ENCODE measurements at regions not wholly inside any gene's neighbourhood (a gene's known extent, or its start where the extent isn't known, plus 50 kb on each side); places are given as distances from the start of the nearest gene placed in this dataset.

DNA sequence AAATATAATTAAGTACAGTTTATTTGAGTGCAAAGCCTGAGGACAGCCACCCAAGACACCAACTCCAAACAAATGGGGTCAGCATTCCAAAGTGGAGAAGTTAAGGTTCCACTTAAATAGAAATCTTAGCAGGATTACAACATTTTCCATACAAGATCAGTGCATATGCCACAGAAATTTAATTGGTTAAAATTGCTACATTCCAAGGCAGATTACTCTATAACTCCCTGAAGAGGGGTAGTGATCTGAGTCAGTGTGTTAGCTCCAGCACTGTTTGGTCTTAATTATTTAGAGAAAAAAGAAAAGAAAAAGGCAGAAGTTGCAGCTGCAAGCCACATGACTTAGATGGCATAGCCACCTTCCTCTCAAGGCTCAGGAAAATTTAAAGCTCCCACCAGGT, 297.5 kb downstream of the HHIPL2 start:
- no peak overlapping the region for H3K27ac ChIP-seq
- no peak overlapping the region for H3K4me3 ChIP-seq
- TF ChIP-seq POLR2AphosphoS5 (IDR thresholded peaks at IDR 0.05) = no peak
- TF ChIP-seq POLR2A (IDR thresholded peaks at IDR 0.05) = no peak
- no peak for TF ChIP-seq EP300 (IDR thresholded peaks at IDR 0.05; ENCODE audit: low read depth)
- TF ChIP-seq, protein P1, sequence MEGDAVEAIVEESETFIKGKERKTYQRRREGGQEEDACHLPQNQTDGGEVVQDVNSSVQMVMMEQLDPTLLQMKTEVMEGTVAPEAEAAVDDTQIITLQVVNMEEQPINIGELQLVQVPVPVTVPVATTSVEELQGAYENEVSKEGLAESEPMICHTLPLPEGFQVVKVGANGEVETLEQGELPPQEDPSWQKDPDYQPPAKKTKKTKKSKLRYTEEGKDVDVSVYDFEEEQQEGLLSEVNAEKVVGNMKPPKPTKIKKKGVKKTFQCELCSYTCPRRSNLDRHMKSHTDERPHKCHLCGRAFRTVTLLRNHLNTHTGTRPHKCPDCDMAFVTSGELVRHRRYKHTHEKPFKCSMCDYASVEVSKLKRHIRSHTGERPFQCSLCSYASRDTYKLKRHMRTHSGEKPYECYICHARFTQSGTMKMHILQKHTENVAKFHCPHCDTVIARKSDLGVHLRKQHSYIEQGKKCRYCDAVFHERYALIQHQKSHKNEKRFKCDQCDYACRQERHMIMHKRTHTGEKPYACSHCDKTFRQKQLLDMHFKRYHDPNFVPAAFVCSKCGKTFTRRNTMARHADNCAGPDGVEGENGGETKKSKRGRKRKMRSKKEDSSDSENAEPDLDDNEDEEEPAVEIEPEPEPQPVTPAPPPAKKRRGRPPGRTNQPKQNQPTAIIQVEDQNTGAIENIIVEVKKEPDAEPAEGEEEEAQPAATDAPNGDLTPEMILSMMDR (IDR thresholded peaks at IDR 0.05) = no peak
- H3K27me3 ChIP-seq = no peaks in the 10 kb centered on the region
- no peaks in the 10 kb centered on the region for H3K9me3 ChIP-seq
- in situ Hi-C loops (cut with MboI; ENCODE audit: low pct_ligation_motif_present in 1 of 4, low pct_unique_long_range_greater_than_20kb in 1 of 4, low sequenced_read_pairs in 3 of 4) (no loop called here), intact Hi-C loops (cut with DNase I; ENCODE audit: low total_unique reads) (no loop called here)
- H3K36me3 ChIP-seq = no peaks in the 10 kb centered on the region
- no peak for DNase-seq
- no peaks in the 10 kb centered on the region for H3K4me1 ChIP-seq

- in situ Hi-C loops (cut with MboI; ENCODE audit: low pct_ligation_motif_present in 1 of 4, low pct_unique_long_range_greater_than_20kb in 1 of 4, low sequenced_read_pairs in 3 of 4) = no loop called here
These were observed 300.0 kb downstream of the HHIPL2 start for GRCh38 chr1:222247811-222248310.

GRCh38 chr1:222247081-222247480, 300.8 kb downstream of the HHIPL2 start:
- no peaks in the 10 kb centered on the region for H3K9me3 ChIP-seq
- intact Hi-C loops (cut with DNase I; ENCODE audit: low total_unique reads) = no loop called here
- no peaks in the 10 kb centered on the region for H3K36me3 ChIP-seq
- no peak overlapping the region for H3K4me3 ChIP-seq
- TF ChIP-seq, protein P1 (IDR thresholded peaks at IDR 0.05) = no peak
- TF ChIP-seq EP300 (IDR thresholded peaks at IDR 0.05; ENCODE audit: low read depth) (no peak), POLR2AphosphoS5 (IDR thresholded peaks at IDR 0.05) (no peak), POLR2A (IDR thresholded peaks at IDR 0.05) (no peak)
- in situ Hi-C loops (cut with MboI; ENCODE audit: low pct_ligation_motif_present in 1 of 4, low pct_unique_long_range_greater_than_20kb in 1 of 4, low sequenced_read_pairs in 3 of 4) = no loop called here
- H3K27ac ChIP-seq = no peak overlapping the region
- H3K4me1 ChIP-seq = no peaks in the 10 kb centered on the region
- no peak for DNase-seq
- H3K27me3 ChIP-seq = no peaks in the 10 kb centered on the region
- 29 to 40% methylated on average over 1 of the region's 1 CpG for WGBS, 2 donors (ENCODE audit: low coverage in 1 of 2)

More at GRCh38 chr1:222247811-222248310, 300.0 kb downstream of the HHIPL2 start:
- no peak for DNase-seq
- Histone ChIP-seq H3K36me3 (no peaks in the 10 kb centered on the region), H3K27ac (no peak overlapping the region), H3K4me3 (no peak overlapping the region), H3K4me1 (no peaks in the 10 kb centered on the region), H3K9me3 (no peaks in the 10 kb centered on the region), H3K27me3 (no peaks in the 10 kb centered on the region)
- TF ChIP-seq POLR2A (IDR thresholded peaks at IDR 0.05) (no peak), POLR2AphosphoS5 (IDR thresholded peaks at IDR 0.05) (no peak), EP300 (IDR thresholded peaks at IDR 0.05; ENCODE audit: low read depth) (no peak)
- TF ChIP-seq, protein P1 (IDR thresholded peaks at IDR 0.05) = no peak
- intact Hi-C loops (cut with DNase I; ENCODE audit: low total_unique reads) = no loop called here
- 44 to 71% methylated on average over 3 of the region's 3 CpGs for WGBS, 2 donors (ENCODE audit: low coverage in 1 of 2)

GRCh38 chr1:222243902-222244301, 304.0 kb downstream of the HHIPL2 start:
- no peaks in the 10 kb centered on the region for H3K4me1 ChIP-seq
- in situ Hi-C loops (cut with MboI; ENCODE audit: low pct_ligation_motif_present in 1 of 4, low pct_unique_long_range_greater_than_20kb in 1 of 4, low sequenced_read_pairs in 3 of 4) = no loop called here
- WGBS, 2 donors (ENCODE audit: low coverage in 1 of 2) = 43 to 47% methylated on average over 1 to 2 of the region's 2 CpGs

More at GRCh38 chr1:222243902-222244301, 304.0 kb downstream of the HHIPL2 start:
- intact Hi-C loops (cut with DNase I; ENCODE audit: low total_unique reads) = no loop called here
- H3K27me3 ChIP-seq = no peaks in the 10 kb centered on the region
- no peaks in the 10 kb centered on the region for H3K36me3 ChIP-seq
- H3K9me3 ChIP-seq = no peaks in the 10 kb centered on the region
- H3K4me3 ChIP-seq = no peak overlapping the region
- H3K27ac ChIP-seq = no peak overlapping the region
- DNase-seq = no peak
- no peak for TF ChIP-seq POLR2AphosphoS5 (IDR thresholded peaks at IDR 0.05)
- no peak for TF ChIP-seq EP300 (IDR thresholded peaks at IDR 0.05; ENCODE audit: low read depth)
- TF ChIP-seq, protein P1 (IDR thresholded peaks at IDR 0.05) = no peak
- TF ChIP-seq POLR2A (IDR thresholded peaks at IDR 0.05) = no peak
